IPS-15b (cell line): ENCODE measurements at regions not wholly inside any gene's neighbourhood (a gene's known extent, or its start where the extent isn't known, plus 50 kb on each side); places are given as distances from the start of the nearest gene placed in this dataset.

Experiments
- H3K27me3 ChIP-seq: one replicate; pipeline ENCODE4 v1.6.1; 2013; ENCODE audit warnings: low read length; ENCODE audit not compliant: control insufficient read depth, insufficient read depth
- H3K36me3 ChIP-seq: one replicate; pipeline ENCODE4 v1.6.1; 2013; ENCODE audit warnings: low read length; ENCODE audit not compliant: control insufficient read depth, insufficient read depth
- H3K4me1 ChIP-seq: one replicate; pipeline ENCODE4 v1.6.1; 2013; ENCODE audit warnings: mild to moderate bottlenecking, low read length; ENCODE audit not compliant: control insufficient read depth, insufficient read depth
- H3K4me3 ChIP-seq: one replicate; pipeline ENCODE4 v1.5.1; 2013; ENCODE audit warnings: low read depth, low read length
- H3K9ac ChIP-seq: one replicate; pipeline ENCODE4 v1.6.1; 2013; ENCODE audit warnings: low read depth, mild to moderate bottlenecking, low read length
- H3K9me3 ChIP-seq: one replicate; pipeline ENCODE4 v1.6.1; 2013; ENCODE audit warnings: mild to moderate bottlenecking, low read length; ENCODE audit not compliant: control insufficient read depth, insufficient read depth

GRCh38 chr22:48395201-48395600, 1432.5 kb downstream of the BRD1 start:
- H3K9me3 ChIP-seq, result no peaks in the 10 kb centered on the region
- H3K27me3 ChIP-seq, result no peaks in the 10 kb centered on the region
- no peaks in the 10 kb centered on the region for H3K4me1 ChIP-seq
- H3K36me3 ChIP-seq, result no peaks in the 10 kb centered on the region
- H3K4me3 ChIP-seq, result no peak overlapping the region
- H3K9ac ChIP-seq, result no peak overlapping the region

- Histone ChIP-seq H3K9ac (no peak overlapping the region), H3K4me1 (no peaks in the 10 kb centered on the region), H3K27me3 (no peaks in the 10 kb centered on the region), H3K4me3 (no peak overlapping the region), H3K9me3 (no peaks in the 10 kb centered on the region), H3K36me3 (no peaks in the 10 kb centered on the region)
These were observed 1432.9 kb downstream of the BRD1 start for GRCh38 chr22:48394787-48395186.

DNA sequence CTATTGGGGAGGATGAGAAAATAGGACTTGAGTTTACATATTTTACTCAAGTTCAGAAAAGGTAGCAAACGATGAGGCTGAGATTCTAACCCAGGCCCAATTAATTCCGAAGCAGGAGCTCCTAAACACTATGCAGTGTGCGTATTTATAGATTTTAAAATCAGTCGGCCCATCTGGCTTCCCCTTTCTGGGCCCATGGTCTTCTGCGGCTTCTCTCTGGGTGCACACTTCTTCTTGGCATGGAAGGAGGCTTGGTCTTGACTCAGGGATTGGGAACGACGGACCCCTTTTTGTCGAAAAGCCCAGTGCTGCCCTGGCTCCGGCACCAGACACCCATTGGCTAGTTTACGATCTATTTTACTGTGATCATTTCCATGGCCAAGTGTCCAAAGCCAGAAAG, 1433.8 kb downstream of the BRD1 start:
- Histone ChIP-seq H3K9me3 (no peaks in the 10 kb centered on the region), H3K36me3 (no peaks in the 10 kb centered on the region), H3K4me3 (no peak overlapping the region), H3K27me3 (no peaks in the 10 kb centered on the region), H3K4me1 (no peaks in the 10 kb centered on the region), H3K9ac (no peak overlapping the region)

GRCh38 chr22:48393041-48393370, 1434.7 kb downstream of the BRD1 start:
- Histone ChIP-seq H3K36me3 (no peaks in the 10 kb centered on the region), H3K4me1 (no peaks in the 10 kb centered on the region), H3K9me3 (no peaks in the 10 kb centered on the region), H3K9ac (no peak overlapping the region), H3K4me3 (no peak overlapping the region), H3K27me3 (no peaks in the 10 kb centered on the region)

DNA sequence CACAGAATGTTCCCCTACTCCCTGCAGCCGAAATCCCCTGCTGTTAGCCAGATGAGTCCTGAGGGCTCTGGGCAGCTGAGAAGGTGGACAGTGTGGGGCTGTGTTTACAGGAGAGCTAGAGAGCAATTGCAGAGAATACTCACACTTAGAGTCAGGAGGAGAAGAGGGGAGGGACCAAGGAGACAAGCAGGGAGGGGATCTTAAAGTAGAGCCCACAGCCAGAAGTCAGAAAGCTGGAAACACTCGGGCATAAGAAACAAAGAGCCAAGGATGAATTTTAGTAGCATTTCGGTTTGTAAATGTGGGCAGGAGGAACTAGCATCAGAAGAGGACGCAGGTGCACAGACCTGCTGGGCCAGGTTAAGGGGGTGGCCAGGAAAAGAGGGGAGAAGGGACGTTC, 1435.9 kb downstream of the BRD1 start:
- no peak overlapping the region for H3K4me3 ChIP-seq
- H3K36me3 ChIP-seq, result no peaks in the 10 kb centered on the region
- no peaks in the 10 kb centered on the region for H3K9me3 ChIP-seq
- no peak overlapping the region for H3K9ac ChIP-seq
- no peaks in the 10 kb centered on the region for H3K27me3 ChIP-seq
- H3K4me1 ChIP-seq, result no peaks in the 10 kb centered on the region

DNA sequence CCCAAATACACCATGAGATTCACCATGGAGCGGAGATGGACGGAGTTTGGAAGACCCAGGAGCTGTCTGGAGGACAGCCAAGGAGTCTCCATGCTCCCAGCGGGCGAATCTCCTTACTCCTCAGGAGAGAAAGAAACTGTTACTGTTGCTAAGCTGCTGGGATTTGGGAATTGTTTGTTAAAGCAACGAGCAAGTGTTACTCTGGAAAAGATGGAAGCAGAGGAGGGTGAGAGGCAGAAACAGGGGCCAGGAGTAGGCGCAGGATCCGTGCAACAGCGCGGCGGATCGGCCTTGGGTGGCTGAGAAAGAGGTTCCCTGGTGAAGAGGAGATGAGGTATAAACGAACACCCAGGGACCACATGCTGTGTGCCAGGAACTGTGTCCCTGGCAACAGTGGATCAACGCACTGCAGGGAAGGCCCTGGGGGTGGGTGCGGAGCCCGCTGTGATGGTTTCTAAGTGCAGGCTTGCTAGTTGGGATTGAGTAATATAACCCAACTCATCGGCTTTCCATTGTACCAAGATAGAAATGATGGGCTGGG, 1436.4 kb downstream of the BRD1 start:
- no peaks in the 10 kb centered on the region for H3K36me3 ChIP-seq
- no peak overlapping the region for H3K9ac ChIP-seq
- no peaks in the 10 kb centered on the region for H3K27me3 ChIP-seq
- no peaks in the 10 kb centered on the region for H3K9me3 ChIP-seq
- H3K4me1 ChIP-seq, result no peaks in the 10 kb centered on the region
- no peak overlapping the region for H3K4me3 ChIP-seq

DNA sequence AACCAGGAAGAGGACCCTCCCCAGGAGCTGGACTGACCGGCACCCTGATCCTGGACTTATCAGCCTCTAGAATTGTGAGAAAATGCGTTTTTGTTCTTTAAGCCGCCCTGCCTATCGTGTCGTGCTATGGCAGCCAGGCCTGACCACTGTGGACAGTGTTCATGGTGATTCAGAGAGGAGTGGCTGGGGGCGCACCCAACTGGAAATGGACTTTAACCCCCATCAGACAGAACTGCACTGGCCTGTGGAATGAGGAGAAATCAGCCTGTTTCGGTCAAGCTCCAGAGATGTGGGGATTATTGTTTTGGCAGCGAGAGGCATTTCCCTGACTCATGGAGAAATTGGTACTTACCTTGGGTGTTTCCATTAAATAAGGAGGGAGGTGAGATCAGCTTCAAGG, 1437.8 kb downstream of the BRD1 start:
- Histone ChIP-seq H3K4me1 (no peaks in the 10 kb centered on the region), H3K9me3 (no peaks in the 10 kb centered on the region), H3K9ac (no peak overlapping the region), H3K4me3 (no peak overlapping the region), H3K27me3 (no peaks in the 10 kb centered on the region), H3K36me3 (no peaks in the 10 kb centered on the region)

DNA sequence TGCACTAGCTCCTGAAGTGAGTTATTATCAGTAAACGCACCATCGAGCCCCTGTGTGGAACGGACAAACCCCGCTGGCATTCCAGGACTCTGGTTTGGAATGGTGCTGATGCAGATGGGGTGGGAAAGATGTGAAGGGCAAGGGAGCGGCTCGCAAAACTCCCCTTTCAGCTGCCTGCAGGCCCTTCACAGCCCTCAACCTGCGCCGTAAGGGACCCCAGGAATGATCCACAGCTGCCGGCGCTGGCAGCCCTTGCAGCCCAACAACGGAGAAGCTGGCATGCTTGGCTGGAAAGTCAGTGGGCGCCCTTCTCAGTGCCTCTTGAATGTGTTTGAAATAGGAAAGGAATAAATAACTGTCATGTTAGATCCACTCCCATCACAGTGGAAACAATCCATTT, 1445.5 kb downstream of the BRD1 start:
- Histone ChIP-seq H3K4me3 (no peak overlapping the region), H3K27me3 (peaks cover 3% of the 10 kb centered on the region), H3K9ac (no peak overlapping the region), H3K36me3 (no peaks in the 10 kb centered on the region), H3K4me1 (no peaks in the 10 kb centered on the region), H3K9me3 (no peaks in the 10 kb centered on the region)

DNA sequence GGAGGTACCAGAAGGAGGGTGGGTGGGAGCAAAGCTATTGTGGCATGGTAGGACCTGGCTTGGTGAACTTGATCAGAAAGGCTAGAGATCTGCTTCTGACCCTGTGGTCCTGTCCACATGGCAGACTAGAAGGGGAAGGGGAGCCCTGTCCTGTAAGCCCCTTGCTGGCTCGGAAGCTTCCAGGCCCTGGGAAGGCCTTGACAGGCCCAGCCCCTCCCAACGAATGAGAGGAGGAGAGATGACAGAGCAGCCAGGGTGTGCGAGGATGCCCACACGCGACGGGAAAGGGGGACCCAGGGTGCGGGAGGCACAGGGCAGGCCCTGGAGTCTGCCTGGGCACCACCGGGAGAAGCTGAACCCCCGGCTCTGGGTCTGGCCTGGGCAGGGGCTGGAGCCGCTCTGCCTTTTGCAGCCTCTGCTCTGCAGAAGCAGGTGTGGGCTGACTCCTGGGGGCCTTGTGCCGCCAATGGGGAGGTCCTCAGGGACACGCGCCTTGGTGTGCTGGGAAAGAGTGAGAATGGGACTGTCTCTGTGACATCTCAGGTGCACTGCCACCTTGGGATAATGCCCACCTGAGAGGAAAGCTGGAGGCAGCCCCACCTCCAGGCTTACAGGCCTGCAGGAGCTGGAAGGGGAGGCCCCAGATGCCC, 1447.5 kb downstream of the BRD1 start:
- Histone ChIP-seq H3K27me3 (peaks cover 8% of the 10 kb centered on the region), H3K4me1 (peaks cover 10% of the 10 kb centered on the region), H3K36me3 (no peaks in the 10 kb centered on the region), H3K9me3 (no peaks in the 10 kb centered on the region), H3K9ac (no peak overlapping the region), H3K4me3 (no peak overlapping the region)

GRCh38 chr22:48379371-48379770, 1448.3 kb downstream of the BRD1 start:
- H3K36me3 ChIP-seq, result no peaks in the 10 kb centered on the region
- H3K4me3 ChIP-seq, result no peak overlapping the region
- no peak overlapping the region for H3K9ac ChIP-seq
- peaks cover 8% of the 10 kb centered on the region for H3K27me3 ChIP-seq
- H3K9me3 ChIP-seq, result no peaks in the 10 kb centered on the region
- H3K4me1 ChIP-seq, result peaks cover 11% of the 10 kb centered on the region

DNA sequence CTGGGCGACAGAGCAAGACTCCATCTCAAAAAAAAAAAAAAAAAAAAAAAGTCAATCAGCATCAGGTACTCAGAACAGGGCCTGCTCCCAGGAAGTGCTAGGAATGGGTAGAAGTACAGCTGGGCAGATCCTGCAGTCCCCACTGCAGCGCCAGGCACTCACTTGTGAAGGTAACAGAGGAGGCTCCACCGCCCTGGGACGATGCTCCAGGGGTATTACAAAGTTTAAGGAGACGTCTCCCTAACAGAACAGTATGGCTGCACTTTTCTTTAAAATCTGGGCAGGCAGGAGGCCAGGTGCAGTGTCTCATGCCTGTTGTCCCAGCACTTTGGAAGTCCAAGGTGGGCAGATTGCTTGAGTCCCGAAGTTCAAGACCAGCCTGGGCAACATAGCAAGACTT, 1449.0 kb downstream of the BRD1 start:
- H3K9me3 ChIP-seq, result no peaks in the 10 kb centered on the region
- peaks cover 8% of the 10 kb centered on the region for H3K27me3 ChIP-seq
- H3K36me3 ChIP-seq, result no peaks in the 10 kb centered on the region

DNA sequence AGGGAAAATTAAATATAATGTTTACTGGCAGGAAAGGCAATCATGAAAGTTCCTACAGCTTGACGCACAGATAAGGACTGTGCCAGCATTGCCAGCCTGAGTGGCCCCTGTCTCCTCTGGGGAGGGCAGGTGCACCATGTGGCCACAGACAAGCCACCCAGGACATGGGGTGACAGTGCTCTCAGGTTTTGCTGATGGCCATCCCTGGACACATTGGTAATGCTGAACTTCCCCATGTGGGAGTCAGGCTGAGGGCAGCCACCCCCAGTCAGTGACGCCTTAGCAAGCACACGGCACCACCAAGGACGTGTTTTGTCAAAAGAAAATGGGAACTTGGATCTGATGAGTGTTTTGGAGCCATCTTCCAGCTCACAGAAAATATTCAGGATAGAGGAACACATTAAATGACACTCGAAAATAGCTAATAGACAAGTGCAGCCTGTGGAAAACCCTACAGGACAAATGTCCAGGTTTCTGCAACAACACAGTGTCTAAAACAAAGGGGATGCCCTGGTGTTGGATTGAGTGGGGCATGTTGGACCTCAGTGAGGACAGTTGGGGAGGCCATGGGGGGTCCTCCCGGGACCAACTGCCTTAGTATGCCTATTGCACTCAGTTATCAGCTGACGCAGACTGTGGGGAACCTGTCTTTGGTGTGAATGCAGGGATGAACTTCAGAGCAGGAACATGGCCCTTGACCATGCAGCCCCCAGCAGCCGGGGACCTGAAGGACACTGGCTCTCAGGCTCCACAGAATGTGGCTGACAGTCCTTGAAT, 1450.5 kb downstream of the BRD1 start:
- Histone ChIP-seq H3K9ac (no peak overlapping the region), H3K4me3 (no peak overlapping the region), H3K4me1 (peaks cover 11% of the 10 kb centered on the region), H3K9me3 (no peaks in the 10 kb centered on the region), H3K36me3 (no peaks in the 10 kb centered on the region), H3K27me3 (peaks cover 8% of the 10 kb centered on the region)

More for the DNA sequence above, 1449.0 kb downstream of the BRD1 start:
- Histone ChIP-seq H3K9ac (no peak overlapping the region), H3K4me3 (no peak overlapping the region), H3K4me1 (peaks cover 11% of the 10 kb centered on the region)
